Urinary bladder (tissue), 3 donors: ENCODE measurements at regions not wholly inside any gene's neighbourhood (a gene's known extent, or its start where the extent isn't known, plus 50 kb on each side); places are given as distances from the start of the nearest gene placed in this dataset.

Experiments
- DNase-seq: peaks from one replicate; pipeline ENCODE4 v3.0.0-alpha.2; 2015; ENCODE audit errors: extremely low spot score
- H3K27ac ChIP-seq: one replicate; pipeline ENCODE4 v1.5.1; 2013; ENCODE audit warnings: low read depth, mild to moderate bottlenecking, moderate library complexity
- H3K36me3 ChIP-seq: one replicate; pipeline ENCODE4 v1.6.1; 2013; ENCODE audit warnings: mild to moderate bottlenecking, moderate library complexity; ENCODE audit not compliant: insufficient read depth
- H3K4me1 ChIP-seq: one replicate; pipeline ENCODE4 v1.6.1; 2013; ENCODE audit warnings: mild to moderate bottlenecking, moderate library complexity; ENCODE audit not compliant: insufficient read depth
- H3K4me3 ChIP-seq: one replicate; pipeline ENCODE4 v1.5.1; 2013; ENCODE audit warnings: low read depth, low read length
- WGBS: extraction: QIAGEN DNeasy Blood & Tissue Kit; methylation state at CpG from one replicate; pipeline ENCODE4 v1.1.7; 2013; 5-methylcytosine and 5-hydroxymethylcytosine counted together
- donor health status: healthy with polysubstance abuse.
- donor health status: healthy.

GRCh38 chr11:104404231-104405175, 240.6 kb upstream of the PDGFD start:
- no peak overlapping the region for H3K27ac ChIP-seq
- no peaks in the 10 kb centered on the region for H3K36me3 ChIP-seq
- no peaks in the 10 kb centered on the region for H3K4me1 ChIP-seq
- 71% methylated on average over 3 of the region's 3 CpGs for WGBS
- no peak overlapping the region for H3K4me3 ChIP-seq
- DNase-seq = no peak

GRCh38 chr11:104402812-104403521, 239.0 kb upstream of the PDGFD start:
- no peak overlapping the region for H3K4me3 ChIP-seq
- no peak overlapping the region for H3K27ac ChIP-seq
- WGBS = 81% methylated on average over 1 of the region's 1 CpG
- no peaks in the 10 kb centered on the region for H3K4me1 ChIP-seq
- DNase-seq = no peak
- no peaks in the 10 kb centered on the region for H3K36me3 ChIP-seq

DNA sequence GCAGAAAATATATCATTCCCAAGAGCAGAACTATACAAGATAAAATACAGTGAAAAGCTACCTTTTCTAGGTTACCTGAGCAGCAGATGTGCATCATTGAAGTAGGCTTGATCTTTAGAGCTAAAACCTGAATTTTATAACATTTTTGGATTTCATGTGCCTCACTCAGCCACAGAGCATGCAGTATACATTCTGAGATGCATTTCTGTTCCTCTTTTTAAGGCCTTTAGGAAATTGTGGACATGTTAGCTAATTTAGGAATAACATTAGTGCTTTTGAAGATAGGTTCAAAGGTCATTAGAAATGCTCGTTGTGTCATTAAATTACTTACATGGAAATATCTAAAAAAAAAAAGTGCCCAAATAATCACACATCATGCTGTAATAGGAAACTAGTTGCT, 230.6 kb upstream of the PDGFD start:
- Histone ChIP-seq H3K4me3 (no peak overlapping the region), H3K27ac (no peak overlapping the region), H3K4me1 (no peaks in the 10 kb centered on the region), H3K36me3 (no peaks in the 10 kb centered on the region)
- no peak for DNase-seq
- 51% methylated on average over 1 of the region's 1 CpG for WGBS

- Histone ChIP-seq H3K36me3 (no peaks in the 10 kb centered on the region), H3K27ac (no peak overlapping the region), H3K4me1 (no peaks in the 10 kb centered on the region), H3K4me3 (no peak overlapping the region)
- no peak for DNase-seq
- whole genome bisulfite sequencing = 81% methylated on average over 4 of the region's 4 CpGs
These were observed 226.7 kb upstream of the PDGFD start for GRCh38 chr11:104390651-104391050.

DNA sequence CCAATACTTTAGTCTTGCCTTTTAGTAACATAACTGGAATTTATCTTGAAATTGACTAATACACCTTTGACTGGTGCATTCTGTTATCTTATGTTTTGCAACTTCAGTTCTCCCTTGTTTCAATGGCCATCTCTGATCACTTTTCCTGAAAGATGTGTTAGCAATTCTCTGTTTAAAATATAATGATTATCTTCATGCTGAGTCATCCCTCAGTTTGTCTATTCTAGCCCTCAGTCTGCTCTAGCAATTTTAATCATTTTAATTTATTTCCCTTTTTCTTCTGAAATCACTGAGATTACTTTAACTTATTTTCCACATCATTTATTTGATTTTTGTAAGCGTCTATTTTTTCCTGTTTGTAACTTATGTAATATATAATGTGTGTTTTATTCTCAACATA, 221.9 kb upstream of the PDGFD start:
- Histone ChIP-seq H3K4me1 (no peaks in the 10 kb centered on the region), H3K4me3 (no peak overlapping the region), H3K27ac (no peak overlapping the region), H3K36me3 (no peaks in the 10 kb centered on the region)
- WGBS = 98% methylated on average over 1 of the region's 1 CpG
- DNase-seq = no peak

- no peak overlapping the region for H3K27ac ChIP-seq
- DNase-seq = no peak
- H3K36me3 ChIP-seq = no peaks in the 10 kb centered on the region
- H3K4me1 ChIP-seq = no peaks in the 10 kb centered on the region
- no peak overlapping the region for H3K4me3 ChIP-seq
These were observed 216.4 kb upstream of the PDGFD start for GRCh38 chr11:104380358-104380757.

DNA sequence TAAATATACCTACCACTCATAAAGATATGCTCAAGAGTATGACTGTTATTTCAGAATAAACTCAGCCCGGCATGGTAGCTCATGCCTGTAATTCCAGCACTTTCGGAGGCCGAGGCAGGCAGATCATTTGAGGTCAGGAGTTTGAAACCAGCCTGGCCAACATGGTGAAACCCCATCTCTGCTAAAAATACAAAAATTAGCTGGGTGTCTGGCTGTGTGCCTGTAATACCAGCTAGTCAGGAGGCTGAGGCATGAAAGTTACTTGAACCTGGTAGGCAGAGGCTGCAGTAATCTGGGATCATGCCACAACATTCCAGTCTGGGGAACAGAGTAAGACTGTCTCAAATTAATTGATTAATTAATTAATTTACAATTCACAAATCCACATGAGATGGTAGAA, 208.2 kb upstream of the PDGFD start:
- 41% methylated on average over 3 of the region's 3 CpGs for WGBS
- no peak for DNase-seq
- H3K4me1 ChIP-seq = no peaks in the 10 kb centered on the region
- H3K36me3 ChIP-seq = no peaks in the 10 kb centered on the region
- H3K4me3 ChIP-seq = no peak overlapping the region
- H3K27ac ChIP-seq = no peak overlapping the region

DNA sequence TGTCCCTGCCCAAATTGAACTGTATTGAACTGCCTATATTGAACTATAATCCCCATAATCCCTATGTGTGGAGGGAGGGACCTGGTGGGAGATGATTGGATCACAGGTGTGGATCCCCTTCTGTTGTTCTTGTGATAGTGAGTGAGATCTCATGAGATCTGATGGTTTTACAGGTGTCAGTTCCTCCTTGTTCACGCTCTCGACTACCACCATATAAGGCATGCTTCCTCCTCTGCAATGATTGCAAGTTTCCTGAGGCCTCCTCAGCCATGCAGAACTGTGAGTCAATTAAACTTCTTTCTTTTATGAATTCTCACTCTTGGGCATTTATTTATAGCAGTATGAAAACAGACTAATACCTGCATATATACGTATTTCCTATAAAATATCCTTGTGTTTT, 206.5 kb upstream of the PDGFD start:
- DNase-seq = no peak
- H3K27ac ChIP-seq = no peak overlapping the region
- H3K36me3 ChIP-seq = no peaks in the 10 kb centered on the region
- 89% methylated on average over 3 of the region's 3 CpGs for WGBS
- H3K4me3 ChIP-seq = no peak overlapping the region
- H3K4me1 ChIP-seq = no peaks in the 10 kb centered on the region

GRCh38 chr11:104369761-104370160, 205.8 kb upstream of the PDGFD start:
- Histone ChIP-seq H3K4me1 (no peaks in the 10 kb centered on the region), H3K36me3 (no peaks in the 10 kb centered on the region), H3K4me3 (no peak overlapping the region), H3K27ac (no peak overlapping the region)
- DNase-seq = no peak
- 53% methylated on average over 4 of the region's 4 CpGs for WGBS

- WGBS = 92% methylated on average over 33 of the region's 33 CpGs
- H3K27ac ChIP-seq = no peak overlapping the region
- H3K36me3 ChIP-seq = no peaks in the 10 kb centered on the region
- H3K4me1 ChIP-seq = no peaks in the 10 kb centered on the region
- H3K4me3 ChIP-seq = no peak overlapping the region
- DNase-seq = no peak
These were observed 202.4 kb upstream of the PDGFD start for GRCh38 chr11:104366321-104366734.

DNA sequence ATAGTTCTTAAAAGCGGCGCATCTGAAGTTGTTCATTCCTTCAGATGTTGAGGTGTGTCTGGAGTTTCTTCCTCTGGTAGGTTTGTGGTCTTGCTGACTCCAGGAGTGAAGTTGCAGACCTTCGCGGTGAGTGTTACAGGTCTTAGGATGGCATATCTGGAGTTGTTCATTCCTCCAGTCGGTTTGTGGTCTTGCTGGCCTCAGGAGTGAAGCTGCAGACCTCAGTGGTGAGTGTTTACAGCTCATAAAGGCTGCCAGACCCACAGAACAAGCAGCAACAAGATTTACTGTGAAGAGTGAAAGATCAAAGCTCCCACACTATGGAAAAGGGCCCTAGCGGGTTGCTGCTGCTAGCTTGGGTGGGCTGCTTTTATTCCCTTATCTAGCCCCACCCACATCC, 201.7 kb upstream of the PDGFD start:
- Histone ChIP-seq H3K36me3 (no peaks in the 10 kb centered on the region), H3K27ac (no peak overlapping the region), H3K4me3 (no peak overlapping the region), H3K4me1 (no peaks in the 10 kb centered on the region)
- WGBS = 95% methylated on average over 6 of the region's 6 CpGs
- DNase-seq = no peak

DNA sequence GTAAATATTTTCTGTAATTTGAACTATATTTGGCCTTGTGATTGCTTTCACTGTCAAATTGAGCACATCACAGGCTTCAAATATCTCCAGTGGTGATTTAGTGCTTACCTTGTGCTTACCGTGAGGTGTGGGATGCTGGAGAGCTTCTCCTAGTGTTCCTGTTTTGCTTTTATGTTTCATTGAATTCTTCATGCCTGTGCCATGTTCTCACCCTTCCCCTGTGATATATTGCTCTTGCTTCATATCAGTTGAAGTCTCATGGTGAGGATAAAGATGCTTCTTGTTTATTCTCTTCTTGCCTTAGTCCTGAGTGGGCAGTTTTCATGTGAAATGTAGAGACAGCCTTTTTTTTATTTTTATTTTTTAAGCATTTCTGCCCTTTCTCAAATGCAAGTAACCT, 198.0 kb upstream of the PDGFD start:
- Histone ChIP-seq H3K4me1 (no peaks in the 10 kb centered on the region), H3K36me3 (no peaks in the 10 kb centered on the region), H3K4me3 (no peak overlapping the region), H3K27ac (no peak overlapping the region)
- DNase-seq = no peak
- WGBS = 62% methylated on average over 1 of the region's 1 CpG

- Histone ChIP-seq H3K4me1 (no peaks in the 10 kb centered on the region), H3K27ac (no peak overlapping the region), H3K4me3 (no peak overlapping the region), H3K36me3 (no peaks in the 10 kb centered on the region)
- no peak for DNase-seq
- WGBS = 87% methylated on average over 4 of the region's 4 CpGs
These were observed 188.1 kb upstream of the PDGFD start for GRCh38 chr11:104352036-104352435.

- DNase-seq = no peak
These were observed 179.6 kb upstream of the PDGFD start for GRCh38 chr11:104343578-104343977.

More at GRCh38 chr11:104343578-104343977, 179.6 kb upstream of the PDGFD start:
- H3K4me3 ChIP-seq = no peak overlapping the region
- 90% methylated on average over 1 of the region's 1 CpG for WGBS
- no peak overlapping the region for H3K27ac ChIP-seq
- no peaks in the 10 kb centered on the region for H3K4me1 ChIP-seq
- H3K36me3 ChIP-seq = no peaks in the 10 kb centered on the region
